ENCODE measurements at regions not wholly inside any gene's neighbourhood (a gene's known extent, or its start where the extent isn't known, plus 50 kb on each side); places are given as distances from the start of the nearest gene placed in this dataset.

DNA sequence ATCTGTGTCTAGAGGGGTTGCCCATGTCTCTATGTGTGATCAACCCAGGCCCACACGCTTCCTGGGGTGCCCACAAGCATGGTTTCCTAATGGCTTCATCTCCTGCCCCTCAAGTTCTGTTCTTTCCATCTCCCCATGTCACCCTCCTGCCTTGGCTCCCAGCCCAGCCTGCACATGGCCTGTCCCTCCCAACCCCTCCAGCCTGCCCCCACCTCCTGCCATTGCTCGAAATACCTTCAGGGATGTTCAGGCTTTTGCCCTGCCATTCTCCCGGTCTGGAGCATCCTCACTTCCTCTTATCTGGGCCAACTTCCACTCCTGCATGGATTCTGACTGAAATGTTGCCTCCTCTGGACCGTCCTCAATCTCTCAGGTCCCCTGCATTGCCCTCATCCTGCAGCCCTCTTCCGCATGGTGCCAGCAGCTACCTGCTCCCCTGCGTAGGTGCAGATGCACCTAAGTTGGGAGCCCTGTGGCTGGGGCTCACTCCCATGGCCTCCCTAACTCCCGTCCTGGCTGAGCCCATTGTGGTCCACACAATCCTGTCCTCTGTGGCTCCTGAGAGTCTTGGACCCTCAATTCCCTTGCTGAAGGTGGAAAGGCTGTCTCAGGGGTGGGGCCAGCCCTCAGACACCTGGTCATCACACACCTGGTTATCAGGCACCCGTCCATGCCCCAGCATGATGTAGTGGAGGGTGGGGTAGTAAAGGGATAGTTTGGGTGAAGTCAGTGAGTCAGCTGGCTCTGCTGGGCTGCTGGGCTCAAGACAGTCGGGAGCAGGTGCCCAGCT, 152.1 kb downstream of the URI1 start:
- no peaks in the 10 kb centered on the region for H3K4me1 ChIP-seq (ENCODE audit: control insufficient read depth in 4 of 4, insufficient read depth in 4 of 4, low read length in 3 of 4)
- 87% methylated on average over 9 of the region's 9 CpGs for WGBS
- H3K9ac ChIP-seq (ENCODE audit: low read depth in 1 of 2, low read length in 2 of 2): no peak overlapping the region
- TF ChIP-seq YY1 (IDR thresholded peaks at IDR 0.05) (no peak), NR2F2 (IDR thresholded peaks at IDR 0.05) (no peak), RXRA (IDR thresholded peaks at IDR 0.05) (no peak)
- TF ChIP-seq, protein P1, sequence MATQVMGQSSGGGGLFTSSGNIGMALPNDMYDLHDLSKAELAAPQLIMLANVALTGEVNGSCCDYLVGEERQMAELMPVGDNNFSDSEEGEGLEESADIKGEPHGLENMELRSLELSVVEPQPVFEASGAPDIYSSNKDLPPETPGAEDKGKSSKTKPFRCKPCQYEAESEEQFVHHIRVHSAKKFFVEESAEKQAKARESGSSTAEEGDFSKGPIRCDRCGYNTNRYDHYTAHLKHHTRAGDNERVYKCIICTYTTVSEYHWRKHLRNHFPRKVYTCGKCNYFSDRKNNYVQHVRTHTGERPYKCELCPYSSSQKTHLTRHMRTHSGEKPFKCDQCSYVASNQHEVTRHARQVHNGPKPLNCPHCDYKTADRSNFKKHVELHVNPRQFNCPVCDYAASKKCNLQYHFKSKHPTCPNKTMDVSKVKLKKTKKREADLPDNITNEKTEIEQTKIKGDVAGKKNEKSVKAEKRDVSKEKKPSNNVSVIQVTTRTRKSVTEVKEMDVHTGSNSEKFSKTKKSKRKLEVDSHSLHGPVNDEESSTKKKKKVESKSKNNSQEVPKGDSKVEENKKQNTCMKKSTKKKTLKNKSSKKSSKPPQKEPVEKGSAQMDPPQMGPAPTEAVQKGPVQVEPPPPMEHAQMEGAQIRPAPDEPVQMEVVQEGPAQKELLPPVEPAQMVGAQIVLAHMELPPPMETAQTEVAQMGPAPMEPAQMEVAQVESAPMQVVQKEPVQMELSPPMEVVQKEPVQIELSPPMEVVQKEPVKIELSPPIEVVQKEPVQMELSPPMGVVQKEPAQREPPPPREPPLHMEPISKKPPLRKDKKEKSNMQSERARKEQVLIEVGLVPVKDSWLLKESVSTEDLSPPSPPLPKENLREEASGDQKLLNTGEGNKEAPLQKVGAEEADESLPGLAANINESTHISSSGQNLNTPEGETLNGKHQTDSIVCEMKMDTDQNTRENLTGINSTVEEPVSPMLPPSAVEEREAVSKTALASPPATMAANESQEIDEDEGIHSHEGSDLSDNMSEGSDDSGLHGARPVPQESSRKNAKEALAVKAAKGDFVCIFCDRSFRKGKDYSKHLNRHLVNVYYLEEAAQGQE (IDR thresholded peaks at IDR 0.05): no peak
- no peaks in the 10 kb centered on the region for H3K36me3 ChIP-seq (ENCODE audit: control insufficient read depth in 4 of 4, insufficient read depth in 3 of 4, low read depth in 1 of 4, low read length in 3 of 4)
- H3K27me3 ChIP-seq (ENCODE audit: control insufficient read depth in 4 of 4, insufficient read depth in 4 of 4, low read length in 3 of 4): no peaks in the 10 kb centered on the region
- no peak overlapping the region for H3K27ac ChIP-seq (ENCODE audit: low read depth in 1 of 2, low read length in 2 of 2)
- H3K9me3 ChIP-seq (ENCODE audit: control insufficient read depth in 4 of 4, low read length in 3 of 4): no peaks in the 10 kb centered on the region
- DNase-seq (ENCODE audit: low spot score): no peak
- no peak overlapping the region for H3K4me3 ChIP-seq (ENCODE audit: low read depth in 1 of 3, low read length in 3 of 3)

DNA sequence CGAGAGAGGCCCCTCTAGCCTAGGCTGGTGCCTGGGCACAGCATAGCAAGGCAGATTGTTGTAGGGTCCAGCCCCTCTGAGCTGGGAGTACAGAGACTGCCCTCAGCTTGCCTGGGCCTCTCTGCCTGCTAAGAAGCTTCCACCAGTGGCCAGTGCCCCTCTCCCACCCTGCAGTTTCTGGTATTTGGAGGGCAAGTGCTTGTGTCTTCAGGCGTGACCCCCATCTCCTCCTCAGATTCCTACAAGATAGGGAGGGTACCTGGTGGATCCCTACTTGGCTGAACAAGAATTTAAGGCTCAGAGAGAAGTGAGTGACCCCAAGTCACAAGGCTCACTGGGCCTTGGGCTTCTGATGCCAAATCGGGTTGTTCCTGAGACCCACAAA, 152.7 kb downstream of the URI1 start:
- no peaks in the 10 kb centered on the region for H3K9me3 ChIP-seq (ENCODE audit: control insufficient read depth in 4 of 4, low read length in 3 of 4)
- no peaks in the 10 kb centered on the region for H3K36me3 ChIP-seq (ENCODE audit: control insufficient read depth in 4 of 4, insufficient read depth in 3 of 4, low read depth in 1 of 4, low read length in 3 of 4)
- no peak for DNase-seq (ENCODE audit: low spot score)
- 82% methylated on average over 3 of the region's 3 CpGs for WGBS
- H3K9ac ChIP-seq (ENCODE audit: low read depth in 1 of 2, low read length in 2 of 2): no peak overlapping the region
- H3K4me3 ChIP-seq (ENCODE audit: low read depth in 1 of 3, low read length in 3 of 3): no peak overlapping the region
- TF ChIP-seq, protein P2, sequence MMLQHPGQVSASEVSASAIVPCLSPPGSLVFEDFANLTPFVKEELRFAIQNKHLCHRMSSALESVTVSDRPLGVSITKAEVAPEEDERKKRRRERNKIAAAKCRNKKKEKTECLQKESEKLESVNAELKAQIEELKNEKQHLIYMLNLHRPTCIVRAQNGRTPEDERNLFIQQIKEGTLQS (IDR thresholded peaks at IDR 0.05): no peak
- no peak for TF ChIP-seq YY1 (IDR thresholded peaks at IDR 0.05)
- no peak for TF ChIP-seq GABPA (IDR thresholded peaks at IDR 0.05 in 1 of 2, conservative IDR thresholded peaks at IDR 0.05 in 1 of 2)
- TF ChIP-seq FOXA1 (IDR thresholded peaks at IDR 0.05): no peak
- TF ChIP-seq EGR1 (IDR thresholded peaks at IDR 0.05; ENCODE audit: low read depth in 2 of 2): no peak
- TF ChIP-seq, protein P1 (IDR thresholded peaks at IDR 0.05): no peak
- TF ChIP-seq HNF4A (conservative IDR thresholded peaks at IDR 0.05): no peak
- no peak for TF ChIP-seq RXRA (IDR thresholded peaks at IDR 0.05)
- no peak for TF ChIP-seq TAF1 (conservative IDR thresholded peaks at IDR 0.05)
- no peak for TF ChIP-seq JUND (IDR thresholded peaks at IDR 0.05)
- TF ChIP-seq, protein P3, sequence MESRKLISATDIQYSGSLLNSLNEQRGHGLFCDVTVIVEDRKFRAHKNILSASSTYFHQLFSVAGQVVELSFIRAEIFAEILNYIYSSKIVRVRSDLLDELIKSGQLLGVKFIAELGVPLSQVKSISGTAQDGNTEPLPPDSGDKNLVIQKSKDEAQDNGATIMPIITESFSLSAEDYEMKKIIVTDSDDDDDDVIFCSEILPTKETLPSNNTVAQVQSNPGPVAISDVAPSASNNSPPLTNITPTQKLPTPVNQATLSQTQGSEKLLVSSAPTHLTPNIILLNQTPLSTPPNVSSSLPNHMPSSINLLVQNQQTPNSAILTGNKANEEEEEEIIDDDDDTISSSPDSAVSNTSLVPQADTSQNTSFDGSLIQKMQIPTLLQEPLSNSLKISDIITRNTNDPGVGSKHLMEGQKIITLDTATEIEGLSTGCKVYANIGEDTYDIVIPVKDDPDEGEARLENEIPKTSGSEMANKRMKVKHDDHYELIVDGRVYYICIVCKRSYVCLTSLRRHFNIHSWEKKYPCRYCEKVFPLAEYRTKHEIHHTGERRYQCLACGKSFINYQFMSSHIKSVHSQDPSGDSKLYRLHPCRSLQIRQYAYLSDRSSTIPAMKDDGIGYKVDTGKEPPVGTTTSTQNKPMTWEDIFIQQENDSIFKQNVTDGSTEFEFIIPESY (IDR thresholded peaks at IDR 0.05): no peak
- no peak for TF ChIP-seq RAD21 (IDR thresholded peaks at IDR 0.05)
- no peak for TF ChIP-seq NR2F2 (IDR thresholded peaks at IDR 0.05)
- no peak for TF ChIP-seq SP1 (IDR thresholded peaks at IDR 0.05)
- H3K4me1 ChIP-seq (ENCODE audit: control insufficient read depth in 4 of 4, insufficient read depth in 4 of 4, low read length in 3 of 4): no peaks in the 10 kb centered on the region
- no peak overlapping the region for H3K27ac ChIP-seq (ENCODE audit: low read depth in 1 of 2, low read length in 2 of 2)
- H3K27me3 ChIP-seq (ENCODE audit: control insufficient read depth in 4 of 4, insufficient read depth in 4 of 4, low read length in 3 of 4): no peaks in the 10 kb centered on the region

All from liver (tissue), 7 donors.